OCI-LY3 (cell line): ENCODE measurements at regions not wholly inside any gene's neighbourhood (a gene's known extent, or its start where the extent isn't known, plus 50 kb on each side); places are given as distances from the start of the nearest gene placed in this dataset.

Source experiments
- H2AFZ ChIP-seq: fragments of 200-600, 300-600 bp; shearing (Covaris generic); 2 replicates; pipeline ENCODE4 v1.6.0; 2014; ENCODE audit warnings: antibody characterized with exemption, low read depth, low read length
- H3K27ac ChIP-seq: fragments of 200-600, 300-600 bp; sonication (generic); 2 replicates; pipeline ENCODE4 v1.5.1; 2014; ENCODE audit warnings: mild to moderate bottlenecking, low read length, moderate library complexity, mixed read lengths
- H3K27me3 ChIP-seq: fragments of 200-600, 300-600 bp; sonication (generic); 2 replicates; pipeline ENCODE4 v1.6.1; 2014; ENCODE audit warnings: low read depth, low read length, mixed read lengths
- H3K36me3 ChIP-seq: fragments of 200-600, 300-600 bp; sonication (generic); replicated peaks from 2 replicates; pipeline ENCODE3; 2014; ENCODE audit warnings: low read depth, low read length, mixed read lengths
- H3K4me1 ChIP-seq: fragments of 300-600, 200-600 bp; sonication (generic); 2 replicates; pipeline ENCODE4 v1.6.1; 2014; ENCODE audit warnings: low read length, mixed read lengths
- H3K4me2 ChIP-seq: fragments of 200-600, 300-600 bp; sonication (generic); 2 replicates; pipeline ENCODE4 v1.6.1; 2014; ENCODE audit warnings: low read length, mixed read lengths
- H3K4me3 ChIP-seq: fragments of 300-600, 200-600 bp; sonication (generic); 2 replicates; pipeline ENCODE4 v1.5.1; 2014; ENCODE audit warnings: antibody characterized with exemption, mild to moderate bottlenecking, low read length, moderate library complexity
- H3K79me2 ChIP-seq: fragments of 300-600, 200-600 bp; shearing (Covaris generic); 2 replicates; pipeline ENCODE4 v1.6.1; 2014; ENCODE audit warnings: mild to moderate bottlenecking, low read length, mixed read lengths
- H3K9ac ChIP-seq: fragments of 300-600, 200-600 bp; shearing (Covaris generic); 2 replicates; pipeline ENCODE4 v1.6.0; 2014; ENCODE audit warnings: mild to moderate bottlenecking, low read length, moderate library complexity
- H3K9me3 ChIP-seq: fragments of 200-600, 300-600 bp; shearing (Covaris generic); 2 replicates; pipeline ENCODE4 v1.6.1; 2014; ENCODE audit warnings: low read length, mixed read lengths; ENCODE audit not compliant: insufficient read depth
- H4K20me1 ChIP-seq: fragments of 200-600, 300-600 bp; sonication (generic); 2 replicates; pipeline ENCODE4 v1.6.1; 2016; ENCODE audit warnings: low read length, mixed read lengths; ENCODE audit not compliant: insufficient read depth
- CTCF ChIP-seq: fragments of 200-600, 300-600 bp; sonication (generic); IDR thresholded peaks from 2 replicates; pipeline ENCODE4 v1.5.1; 2014; ENCODE audit warnings: antibody characterized with exemption, low read length, low read depth
- EZH2phosphoT487 ChIP-seq: fragments of 200-600 bp; shearing (Covaris generic); IDR thresholded peaks from 2 replicates; pipeline ENCODE4 v1.6.1; 2018; ENCODE audit warnings: antibody characterized with exemption, mixed run types, low read depth

- H3K4me2 ChIP-seq: no peak overlapping the region
- no peaks in the 10 kb centered on the region for H4K20me1 ChIP-seq
- no peaks in the 10 kb centered on the region for H3K9me3 ChIP-seq
- TF ChIP-seq CTCF: no peak
- no peak for TF ChIP-seq EZH2phosphoT487
- H2AFZ ChIP-seq: no peak overlapping the region
- H3K4me3 ChIP-seq: no peak overlapping the region
- H3K27me3 ChIP-seq: no peaks in the 10 kb centered on the region
- H3K4me1 ChIP-seq: peaks cover 5% of the 10 kb centered on the region
- no peaks in the 10 kb centered on the region for H3K79me2 ChIP-seq
- H3K36me3 ChIP-seq: no peaks in the 10 kb centered on the region
- H3K9ac ChIP-seq: no peak overlapping the region
- H3K27ac ChIP-seq: no peak overlapping the region
Observed at GRCh38 chr4:62222121-62222520, 1022.0 kb downstream of the ADGRL3 start.

GRCh38 chr4:62210486-62210885 is 1010.4 kb downstream of the ADGRL3 start:
- H3K4me1 ChIP-seq: peaks cover 30% of the 10 kb centered on the region
- no peak overlapping the region for H2AFZ ChIP-seq
- no peak overlapping the region for H3K27ac ChIP-seq
- no peak overlapping the region for H3K9ac ChIP-seq
- H3K79me2 ChIP-seq: no peaks in the 10 kb centered on the region
- H3K4me3 ChIP-seq: no peak overlapping the region
- no peak overlapping the region for H3K4me2 ChIP-seq
- H3K27me3 ChIP-seq: no peaks in the 10 kb centered on the region
- no peaks in the 10 kb centered on the region for H4K20me1 ChIP-seq
- no peaks in the 10 kb centered on the region for H3K9me3 ChIP-seq
- no peaks in the 10 kb centered on the region for H3K36me3 ChIP-seq
- TF ChIP-seq EZH2phosphoT487 (no peak), CTCF (no peak)

- no peaks in the 10 kb centered on the region for H4K20me1 ChIP-seq
- peak overlapping the region; percentile 34 for H3K4me2 ChIP-seq
- no peaks in the 10 kb centered on the region for H3K36me3 ChIP-seq
- H3K27ac ChIP-seq: no peak overlapping the region
- H3K27me3 ChIP-seq: no peaks in the 10 kb centered on the region
- H3K79me2 ChIP-seq: no peaks in the 10 kb centered on the region
- H3K4me1 ChIP-seq: peaks cover 35% of the 10 kb centered on the region
- peak overlapping the region; percentile 17; the same call in 1 of the 2 replicates for H3K4me3 ChIP-seq
- no peaks in the 10 kb centered on the region for H3K9me3 ChIP-seq
- peak overlapping the region; percentile 60; the same call in 1 of the 2 replicates for H2AFZ ChIP-seq
- H3K9ac ChIP-seq: no peak overlapping the region
- TF ChIP-seq EZH2phosphoT487: no peak
- TF ChIP-seq CTCF: no peak
Observed at GRCh38 chr4:62209757-62210485, 1009.8 kb downstream of the ADGRL3 start.

GRCh38 chr4:62208921-62209320 is 1008.8 kb downstream of the ADGRL3 start:
- H3K9me3 ChIP-seq: no peaks in the 10 kb centered on the region
- H3K4me3 ChIP-seq: no peak overlapping the region
- peaks cover 44% of the 10 kb centered on the region for H3K4me1 ChIP-seq
- no peak overlapping the region for H3K27ac ChIP-seq
- no peaks in the 10 kb centered on the region for H3K27me3 ChIP-seq
- TF ChIP-seq CTCF (no peak), EZH2phosphoT487 (no peak)
- H4K20me1 ChIP-seq: no peaks in the 10 kb centered on the region
- H3K4me2 ChIP-seq: no peak overlapping the region
- no peaks in the 10 kb centered on the region for H3K79me2 ChIP-seq
- no peak overlapping the region for H2AFZ ChIP-seq
- H3K36me3 ChIP-seq: no peaks in the 10 kb centered on the region
- no peak overlapping the region for H3K9ac ChIP-seq
